NCI-H128 (cell line): ENCODE measurements at regions not wholly inside any gene's neighbourhood (a gene's known extent, or its start where the extent isn't known, plus 50 kb on each side); places are given as distances from the start of the nearest gene placed in this dataset.
"Not testable (repeated sequence)": the region's sequence is repeated elsewhere in the genome, so short reads cannot be mapped to it uniquely, and the experiment has no call there.

ENCODE experiments used
- DNase-seq: peaks from one replicate; lab custom pipeline; 2025; ENCODE audit not compliant: unreplicated experiment; lab: John Stamatoyannopoulos, UW

DNA sequence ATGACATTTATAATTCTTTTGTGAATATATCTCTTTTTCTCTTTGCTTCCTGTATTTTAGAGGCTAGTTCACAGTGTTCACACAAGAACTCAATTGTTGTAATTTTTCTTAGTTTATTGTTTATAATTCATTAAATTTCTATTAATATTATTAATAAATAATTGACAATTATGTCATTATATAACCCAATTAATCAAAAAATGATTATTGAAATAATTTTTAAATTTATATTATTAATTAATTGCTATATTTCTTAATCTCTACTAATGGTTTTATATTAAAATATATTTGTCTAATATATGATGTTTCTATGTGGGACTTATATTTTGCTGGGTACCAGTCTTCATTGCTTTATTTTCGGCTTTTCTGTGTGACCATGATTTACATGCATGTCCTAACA lies 618.4 kb downstream of the CDH9 start:
- no peak for DNase-seq

DNA sequence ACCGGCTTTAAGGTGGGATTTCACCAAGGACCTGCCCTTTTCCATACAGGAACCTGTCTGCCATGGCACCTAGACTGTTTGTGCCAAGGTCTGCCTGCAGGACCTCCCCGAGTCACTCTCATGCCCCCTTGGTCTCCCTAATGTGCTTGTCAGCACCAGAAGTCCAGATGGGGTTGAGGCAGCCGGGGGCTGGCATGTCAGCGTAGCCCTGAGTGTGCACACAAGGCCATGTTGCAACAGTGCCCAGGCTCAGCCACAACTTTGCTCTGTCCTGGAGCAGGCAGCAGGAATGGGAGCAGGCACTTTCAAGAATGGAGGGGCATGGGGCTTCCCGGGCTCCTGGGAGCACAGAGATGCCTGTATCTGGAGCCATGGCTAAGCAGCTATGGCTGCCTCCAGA lies 621.5 kb downstream of the CDH9 start:
- DNase-seq, result no peak

- DNase-seq, result no peak
Measured at GRCh38 chr5:26415987-26416779, 622.2 kb downstream of the CDH9 start.

GRCh38 chr5:26390608-26391007 lies 647.8 kb downstream of the CDH9 start:
- no peak for DNase-seq

- DNase-seq, result no peak
Measured at GRCh38 chr5:26388976-26389375, 649.4 kb downstream of the CDH9 start.

DNA sequence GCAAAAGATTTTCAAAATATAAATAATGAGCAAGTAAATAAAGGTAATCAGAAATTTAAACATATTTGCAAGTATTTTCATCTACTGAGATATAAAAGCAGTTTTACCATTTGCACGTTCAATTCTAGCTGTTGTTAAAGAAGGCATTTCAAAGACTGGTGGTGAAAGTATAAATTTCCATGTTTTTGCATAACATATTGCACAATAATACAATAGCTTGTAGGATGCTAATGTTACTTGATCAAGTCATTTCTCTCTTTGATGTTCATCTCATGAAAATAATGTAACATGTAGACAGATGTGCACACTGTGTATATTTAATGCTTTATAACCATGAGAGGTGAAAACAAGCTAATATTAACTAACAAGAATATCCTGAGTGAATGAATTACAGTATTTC lies 651.9 kb downstream of the CDH9 start:
- DNase-seq, result no peak

DNA sequence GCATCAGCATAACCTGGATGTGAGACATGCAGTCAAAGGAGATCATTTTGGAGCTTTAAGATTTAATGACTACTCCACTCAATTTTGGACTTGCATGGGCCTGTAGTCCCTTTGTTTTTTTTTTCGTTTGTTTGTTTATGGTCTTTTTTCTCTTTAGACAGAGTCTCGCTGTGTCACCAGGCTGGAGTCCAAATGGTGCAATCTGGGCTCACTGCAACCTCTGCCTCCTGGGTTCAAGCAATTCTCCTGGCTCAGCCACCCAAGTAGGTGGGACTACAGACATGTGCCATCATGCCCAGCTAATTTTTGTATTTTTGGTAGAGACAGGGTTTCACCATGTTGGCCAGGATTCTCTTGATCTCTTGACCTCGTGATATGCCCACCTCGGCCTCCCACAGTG lies 673.8 kb downstream of the CDH9 start:
- DNase-seq, result not testable (repeated sequence)

GRCh38 chr5:26343801-26344325 lies 694.5 kb downstream of the CDH9 start:
- DNase-seq, result no peak

- DNase-seq, result no peak
Measured at GRCh38 chr5:26339576-26339975, 698.8 kb downstream of the CDH9 start.

GRCh38 chr5:26329562-26330189 lies 708.7 kb downstream of the CDH9 start:
- peak; percentile 13 for DNase-seq

DNA sequence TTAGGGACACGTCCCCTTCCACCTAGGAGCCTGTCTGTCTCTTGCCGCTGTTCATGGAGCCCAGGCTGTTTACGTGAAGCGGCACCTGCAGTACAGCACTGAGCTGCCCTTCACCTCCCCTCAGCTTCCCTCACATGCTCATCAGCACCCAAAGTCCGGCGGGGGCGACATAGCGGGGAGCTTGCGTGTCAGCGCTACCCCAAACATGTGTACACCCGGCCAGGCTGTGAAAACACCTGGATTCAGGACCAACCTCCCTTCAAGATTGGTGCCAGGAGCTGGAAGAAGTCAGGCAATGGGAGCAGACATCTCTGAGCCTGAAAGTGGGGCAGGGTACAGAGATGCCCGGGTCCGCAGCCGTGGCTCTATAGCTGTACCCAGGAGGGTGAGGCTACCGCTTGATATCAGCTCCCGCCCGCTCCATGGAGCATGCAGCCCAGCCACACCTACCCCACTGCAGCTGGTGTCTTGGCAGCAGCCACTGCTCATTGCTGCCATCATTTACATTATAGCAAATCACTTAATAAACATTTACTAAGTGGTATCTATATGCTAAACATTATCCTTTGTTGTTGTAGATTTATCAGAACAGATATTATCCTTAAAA lies 712.1 kb downstream of the CDH9 start:
- no peak for DNase-seq

DNA sequence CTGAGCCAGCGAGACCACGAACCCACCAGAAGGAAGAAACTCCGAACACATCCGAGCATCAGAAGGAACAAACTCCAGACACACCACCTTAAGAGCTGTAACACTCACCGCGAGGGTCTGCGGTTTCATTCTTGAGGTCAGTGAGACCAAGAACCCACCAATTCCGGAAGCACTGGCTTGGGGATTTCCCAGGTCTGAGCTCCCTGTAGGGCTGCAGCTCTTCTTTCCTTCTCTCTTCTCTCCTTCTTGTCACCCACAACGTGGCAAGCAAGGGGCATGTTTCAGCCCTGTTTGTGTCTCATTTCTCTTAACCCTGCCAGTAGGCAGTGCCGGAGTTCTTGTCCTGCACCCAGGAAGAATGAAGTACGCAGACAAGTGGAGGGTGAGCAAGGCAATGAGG lies 713.0 kb downstream of the CDH9 start:
- DNase-seq, result not testable (repeated sequence)

- DNase-seq, result not testable (repeated sequence)
Measured at GRCh38 chr5:26324273-26324895, 714.0 kb downstream of the CDH9 start.

DNA sequence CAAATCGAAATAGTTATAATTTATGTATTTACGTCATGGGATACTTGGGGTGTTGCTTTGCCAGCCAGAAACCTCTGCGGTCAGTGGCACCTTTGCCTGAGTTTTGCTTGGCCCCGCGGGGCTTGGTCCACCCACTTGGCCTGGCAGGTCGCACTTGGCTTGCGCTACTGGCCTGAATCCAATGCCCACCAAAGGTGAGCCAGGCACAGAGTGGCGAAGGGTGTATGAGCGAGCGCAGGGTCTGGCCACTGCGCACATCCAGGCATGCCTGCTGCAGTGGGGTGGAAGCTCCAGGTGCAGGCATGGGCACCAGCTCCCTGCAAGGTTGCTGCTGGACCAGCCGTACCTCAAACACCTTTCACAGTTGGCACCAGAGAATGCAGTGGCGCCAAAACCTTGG lies 714.6 kb downstream of the CDH9 start:
- no peak for DNase-seq

DNA sequence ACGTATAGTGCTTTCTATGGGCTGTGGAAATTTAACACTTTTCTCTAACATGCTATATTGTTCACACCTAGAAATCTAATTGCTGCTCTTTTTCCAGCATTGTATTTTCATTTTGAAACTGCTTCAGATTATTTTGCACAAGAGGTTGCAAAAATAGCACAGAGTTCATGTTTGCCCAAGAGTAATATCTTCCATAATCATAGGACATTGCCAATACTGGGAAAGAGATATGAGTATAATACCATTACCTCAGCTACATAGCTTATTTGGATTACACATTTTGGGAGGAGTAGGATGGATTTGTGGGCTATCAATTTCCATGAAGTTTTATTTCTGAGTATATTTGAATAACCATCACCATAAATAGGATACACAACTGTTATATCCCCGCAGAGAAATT lies 717.1 kb downstream of the CDH9 start:
- DNase-seq, result no peak

GRCh38 chr5:26310415-26310814 lies 728.0 kb downstream of the CDH9 start:
- no peak for DNase-seq

GRCh38 chr5:26295541-26295940 lies 742.8 kb downstream of the CDH9 start:
- DNase-seq, result no peak

DNA sequence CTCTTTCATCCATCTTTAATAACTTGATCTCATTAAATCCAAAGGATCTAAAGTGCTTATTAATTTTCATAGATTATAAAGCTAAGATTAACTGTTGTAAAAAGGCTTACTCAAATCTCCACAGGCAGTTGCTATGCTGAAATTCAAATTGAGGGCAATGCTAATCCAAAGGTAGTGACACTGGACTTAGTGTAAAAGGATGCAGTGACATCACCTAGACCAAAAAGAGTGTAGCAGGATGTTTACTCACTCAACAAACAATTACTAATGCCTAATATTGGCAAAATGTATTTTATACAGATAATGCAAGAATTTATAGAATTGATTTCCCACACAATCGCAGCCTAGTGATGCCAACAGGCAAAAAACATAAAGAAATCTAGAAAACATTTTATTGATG lies 756.2 kb downstream of the CDH9 start:
- no peak for DNase-seq

- DNase-seq, result no peak
Measured at GRCh38 chr5:26278078-26278477, 760.3 kb downstream of the CDH9 start.

DNA sequence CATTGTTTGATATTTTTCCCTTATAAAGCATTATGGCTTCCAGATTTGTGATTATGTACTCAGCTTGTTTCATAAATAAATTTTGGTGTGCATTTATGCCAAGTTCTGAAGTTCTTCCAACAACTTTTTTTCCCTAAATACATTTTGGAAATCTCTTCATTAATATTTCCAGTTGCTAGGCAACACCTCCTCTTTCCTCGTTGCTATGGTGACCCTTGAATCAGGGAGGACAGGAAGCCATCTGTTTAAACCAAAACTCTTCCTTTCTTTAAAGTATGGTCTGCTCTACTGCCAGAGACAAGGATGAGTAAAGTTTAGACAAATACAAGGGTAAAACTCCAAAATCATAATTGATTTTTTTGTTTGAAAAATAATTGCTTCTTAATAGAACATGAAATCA lies 779.3 kb downstream of the CDH9 start:
- no peak for DNase-seq

DNA sequence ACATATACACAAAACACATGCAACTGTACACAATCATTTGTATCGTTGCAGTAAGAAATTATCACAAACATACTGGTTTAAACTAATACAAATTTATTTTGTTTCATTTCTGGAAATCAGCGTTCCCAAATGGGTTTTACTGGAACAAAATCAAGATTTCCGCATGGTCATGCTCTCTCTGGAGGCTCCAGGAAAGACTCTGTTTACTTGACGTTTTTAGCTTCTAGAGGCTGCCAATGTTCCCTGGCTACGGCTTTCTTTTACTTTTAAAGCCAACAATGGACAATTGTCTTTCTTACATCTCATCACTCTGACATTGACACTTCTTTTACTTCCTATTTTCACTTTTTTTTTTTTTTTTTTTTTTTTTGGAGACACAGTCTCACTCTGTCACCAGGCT lies 793.1 kb downstream of the CDH9 start:
- no peak for DNase-seq

DNA sequence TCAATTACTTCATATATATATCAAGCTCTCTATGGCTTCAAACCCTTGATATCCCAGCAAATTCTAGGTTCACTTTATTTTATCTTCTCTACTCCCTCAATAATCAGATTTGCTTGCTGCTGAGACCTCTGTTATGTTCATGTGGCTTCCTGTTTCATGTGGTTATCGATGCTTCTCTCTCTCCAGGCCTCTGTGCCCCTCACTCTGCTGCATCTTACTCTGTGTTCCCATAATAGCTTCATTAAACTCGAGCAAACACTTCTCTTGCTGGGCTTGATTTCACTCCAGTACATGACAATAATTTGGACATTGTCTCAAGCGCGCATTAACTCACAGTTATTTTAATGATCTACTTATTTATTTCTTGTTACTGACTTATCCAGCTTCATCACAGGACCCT lies 798.8 kb downstream of the CDH9 start:
- DNase-seq, result no peak
